GM18505 (cell line): ENCODE measurements at regions not wholly inside any gene's neighbourhood (a gene's known extent, or its start where the extent isn't known, plus 50 kb on each side); places are given as distances from the start of the nearest gene placed in this dataset.

Experiments used
- ATAC-seq: cut with Tn5 transposase; IDR thresholded peaks from one replicate; pipeline ENCODE4 v1.9.1; 2021; ENCODE audit not compliant: unreplicated experiment
- POLR2A ChIP-seq: IDR thresholded peaks from 4 replicates; pipeline ENCODE4 v1.6.1; 2011; ENCODE audit warnings: borderline replicate concordance; ENCODE audit not compliant: insufficient read depth, insufficient read length; ENCODE audit errors: extremely low read depth

DNA sequence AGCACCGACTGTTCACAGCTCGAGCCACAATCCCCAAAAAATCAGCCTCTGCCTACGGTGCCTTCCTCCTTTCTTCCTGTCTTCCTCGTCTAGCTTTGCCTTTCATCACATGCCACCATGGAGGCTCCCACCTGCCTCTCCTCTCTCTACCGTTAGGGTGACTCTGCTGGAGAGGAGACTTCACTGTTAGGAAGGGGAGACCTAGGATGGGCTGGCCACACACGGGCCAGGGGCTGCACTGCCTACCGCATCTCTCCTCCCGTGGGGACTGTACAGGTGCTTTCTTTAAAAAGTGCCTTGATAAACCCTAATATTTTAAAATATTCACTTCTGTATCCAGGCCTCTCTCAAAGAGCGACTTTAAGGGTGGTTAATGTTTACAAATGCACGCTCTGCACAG, 1104.7 kb downstream of the BCL11B start:
- ATAC-seq: no peak
- no peak for TF ChIP-seq POLR2A

DNA sequence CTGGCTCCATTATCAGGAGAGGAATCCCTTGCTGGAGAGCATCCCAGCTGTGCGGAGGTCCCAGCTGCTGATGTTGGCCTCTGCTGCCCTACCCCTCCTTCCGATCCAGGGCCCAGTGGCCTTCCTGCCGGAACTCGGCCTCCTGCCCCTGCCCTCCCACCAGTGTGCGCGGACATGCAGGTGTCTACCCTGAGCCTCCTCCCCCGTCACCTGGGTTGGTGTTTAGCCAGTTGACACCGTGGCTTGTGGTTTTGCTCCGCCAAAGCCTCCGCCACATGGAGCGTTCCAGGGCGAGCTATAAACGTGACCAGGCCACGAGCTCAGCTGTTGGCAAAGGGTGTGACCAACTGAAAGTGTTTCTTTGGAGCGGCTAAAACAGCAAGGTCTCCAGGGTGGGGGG, 1104.3 kb downstream of the BCL11B start:
- no peak for ATAC-seq
- no peak for TF ChIP-seq POLR2A

DNA sequence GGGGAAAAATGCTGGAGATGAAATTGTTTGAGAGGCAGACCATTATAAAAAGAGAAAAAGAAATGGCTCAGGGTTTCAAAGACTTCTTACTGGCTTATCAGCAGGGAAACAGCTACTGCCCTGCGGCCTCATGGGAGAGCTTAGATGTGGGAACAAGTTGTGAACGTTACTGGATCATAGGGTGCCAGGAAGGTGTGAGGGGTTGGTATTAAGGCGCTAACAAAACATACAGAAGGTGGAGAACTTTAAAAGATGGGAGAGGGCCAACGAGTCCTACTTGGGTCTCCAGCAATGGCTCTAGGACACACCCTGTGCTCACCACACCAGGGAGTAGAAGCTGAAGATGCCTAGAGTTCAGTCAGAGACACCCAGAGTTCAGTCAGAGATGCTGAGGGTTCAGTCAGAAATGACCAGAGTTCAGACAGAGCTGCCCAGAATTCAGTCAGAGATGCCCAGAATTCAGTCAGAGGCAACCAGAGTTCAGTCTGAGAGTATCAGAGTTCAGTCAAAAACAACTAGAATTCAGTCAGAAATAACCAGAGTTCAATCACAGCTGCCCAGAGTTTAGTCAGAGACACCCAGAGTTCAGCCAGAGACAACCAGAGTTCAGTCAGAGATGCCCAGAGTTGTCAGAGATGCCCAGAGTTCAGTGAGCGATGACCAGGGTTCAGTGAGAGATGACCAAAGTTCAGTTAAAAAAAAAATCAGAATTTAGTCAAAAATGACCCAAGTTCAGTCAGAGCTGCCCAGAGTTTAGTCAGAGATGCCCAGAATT, 1103.6 kb downstream of the BCL11B start:
- ATAC-seq: no peak
- no peak for TF ChIP-seq POLR2A

- ATAC-seq: no peak
Measured at GRCh38 chr14:98169170-98169587, 1102.8 kb downstream of the BCL11B start.

DNA sequence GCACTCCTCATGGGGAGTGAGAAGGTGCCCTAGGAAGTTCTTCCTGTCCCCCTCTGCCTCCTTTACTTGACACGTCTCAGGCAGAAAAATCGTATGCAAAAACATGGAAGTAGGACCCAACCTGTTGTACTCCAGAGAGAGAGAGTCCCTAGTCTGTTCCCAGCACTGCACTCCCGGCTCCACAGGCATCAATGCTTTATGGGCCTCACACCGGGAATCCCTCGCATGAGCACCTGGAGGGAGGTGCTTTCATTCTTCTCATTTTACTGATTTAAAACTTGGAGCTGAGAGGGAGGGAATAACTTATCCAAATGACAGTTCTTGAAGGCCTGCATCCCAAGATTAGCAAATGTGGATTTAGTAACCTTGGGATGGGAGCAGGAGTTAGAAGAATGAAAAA, 1101.4 kb downstream of the BCL11B start:
- no peak for ATAC-seq

More at GRCh38 chr14:98169170-98169587, 1102.8 kb downstream of the BCL11B start:
- TF ChIP-seq POLR2A: no peak

GRCh38 chr14:98171654-98172053, 1100.3 kb downstream of the BCL11B start:
- TF ChIP-seq POLR2A: no peak
- no peak for ATAC-seq

More for the DNA sequence above, 1101.4 kb downstream of the BCL11B start:
- TF ChIP-seq POLR2A: no peak

DNA sequence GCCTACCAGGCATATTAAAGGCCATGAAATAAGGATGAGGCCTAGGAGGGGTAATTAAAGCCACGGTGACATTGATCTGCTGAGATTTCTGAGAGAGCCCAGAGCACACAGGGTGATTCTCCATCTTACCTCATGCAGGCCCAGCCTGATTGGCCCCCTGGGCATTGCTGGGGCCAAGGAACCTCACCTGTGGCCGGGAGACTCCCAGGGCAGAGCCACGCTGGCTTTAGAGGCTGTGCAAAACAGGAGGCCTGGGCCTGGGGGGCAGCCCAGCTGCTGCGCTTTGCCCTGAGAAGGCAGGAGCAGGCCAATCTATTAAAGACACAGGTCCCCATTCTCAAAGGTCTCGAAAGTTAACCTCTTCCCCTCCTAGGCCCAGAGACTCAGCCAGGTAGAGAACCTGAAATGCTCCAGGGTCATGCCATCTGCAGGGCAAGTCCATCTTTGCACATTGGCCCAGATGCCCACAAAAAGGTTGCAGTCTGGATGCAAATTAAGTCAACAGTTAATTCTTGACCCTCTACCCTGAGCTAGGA, 1099.7 kb downstream of the BCL11B start:
- TF ChIP-seq POLR2A: no peak
- no peak for ATAC-seq

DNA sequence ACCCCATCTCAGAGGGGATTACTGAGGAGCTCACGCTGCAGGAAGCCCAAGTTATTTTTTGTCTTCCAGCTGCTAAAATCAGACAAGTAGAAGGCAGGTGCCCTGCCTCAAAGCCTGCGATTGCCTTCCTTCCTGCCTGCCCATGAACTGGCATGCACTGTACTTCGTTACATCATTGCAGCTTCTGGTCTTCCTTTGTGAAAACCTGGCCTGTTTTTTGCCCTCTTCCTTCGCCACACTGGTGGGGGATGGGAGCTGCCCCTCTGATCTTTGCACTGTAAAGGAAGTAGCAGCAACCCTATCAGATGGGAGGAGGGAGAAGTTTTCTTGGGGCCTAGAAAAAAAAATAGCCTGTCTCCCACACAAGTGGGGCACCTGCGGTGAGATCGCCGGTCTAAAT, 1098.7 kb downstream of the BCL11B start:
- no peak for TF ChIP-seq POLR2A
- no peak for ATAC-seq

GRCh38 chr14:98174041-98174440, 1098.0 kb downstream of the BCL11B start:
- ATAC-seq: no peak
- TF ChIP-seq POLR2A: no peak

- no peak for ATAC-seq
Measured at GRCh38 chr14:98175436-98175835, 1096.6 kb downstream of the BCL11B start.

DNA sequence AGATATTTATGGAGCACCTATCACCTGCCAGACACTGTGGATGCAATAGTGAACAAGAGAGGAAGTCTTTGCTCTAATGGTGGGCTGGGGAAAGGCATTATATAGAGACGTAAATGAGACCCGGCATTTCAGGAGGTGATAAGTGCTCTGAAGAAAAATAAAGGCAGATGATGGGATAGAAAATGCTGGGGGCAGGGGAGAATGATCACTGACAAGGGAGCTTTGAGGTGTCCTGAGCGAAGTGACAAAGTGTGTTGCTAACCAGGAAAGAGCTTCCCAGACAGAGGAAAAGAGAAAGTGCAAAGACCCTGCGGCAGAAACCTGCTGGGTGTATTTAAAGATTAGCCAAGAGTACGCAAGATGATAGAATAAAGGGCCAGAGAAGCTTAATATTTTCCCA, 1096.1 kb downstream of the BCL11B start:
- ATAC-seq: no peak
- no peak for TF ChIP-seq POLR2A

More at GRCh38 chr14:98175436-98175835, 1096.6 kb downstream of the BCL11B start:
- no peak for TF ChIP-seq POLR2A

GRCh38 chr14:98176892-98177291, 1095.1 kb downstream of the BCL11B start:
- no peak for ATAC-seq
- no peak for TF ChIP-seq POLR2A

- no peak for ATAC-seq
- no peak for TF ChIP-seq POLR2A
Measured at GRCh38 chr14:98177551-98177950, 1094.4 kb downstream of the BCL11B start.

DNA sequence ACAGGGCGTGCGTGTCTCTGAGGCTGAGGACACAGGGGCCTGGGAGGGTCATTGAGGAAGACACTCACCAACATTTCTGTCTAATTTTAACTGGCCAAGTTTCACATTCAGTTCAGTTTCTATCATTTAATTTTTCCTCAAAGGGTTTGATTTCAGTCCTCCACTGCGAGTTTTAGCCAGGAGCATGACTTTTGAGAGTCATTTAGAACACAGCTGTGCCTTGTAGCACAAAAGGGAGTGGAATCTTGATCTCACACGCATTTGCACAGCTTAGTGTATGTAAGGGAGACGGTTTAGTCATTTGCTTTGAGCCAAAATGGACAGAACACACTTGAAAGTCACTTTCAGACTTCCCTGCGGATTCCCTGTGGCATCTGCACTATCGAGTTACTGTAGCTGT, 1090.8 kb downstream of the BCL11B start:
- ATAC-seq: no peak
- no peak for TF ChIP-seq POLR2A

DNA sequence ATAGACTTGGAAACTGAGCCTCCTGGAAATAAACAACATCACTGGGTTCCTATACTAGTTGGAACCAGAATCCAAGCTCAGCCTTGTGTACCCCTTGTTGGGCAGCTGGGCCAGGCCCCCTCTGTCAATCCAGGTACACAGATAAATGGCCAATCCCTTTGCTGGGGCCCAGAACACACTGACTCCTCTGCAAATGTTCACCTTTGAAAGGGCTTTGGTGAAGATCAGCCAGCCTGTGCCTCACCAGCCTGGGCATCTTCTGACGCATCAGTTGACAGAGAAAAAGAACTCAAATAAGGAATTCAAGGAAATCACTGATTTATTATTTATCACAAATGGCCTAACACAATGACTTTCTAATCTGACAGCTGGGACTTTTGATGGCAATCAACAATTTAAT, 1090.2 kb downstream of the BCL11B start:
- TF ChIP-seq POLR2A: no peak
- ATAC-seq: no peak

DNA sequence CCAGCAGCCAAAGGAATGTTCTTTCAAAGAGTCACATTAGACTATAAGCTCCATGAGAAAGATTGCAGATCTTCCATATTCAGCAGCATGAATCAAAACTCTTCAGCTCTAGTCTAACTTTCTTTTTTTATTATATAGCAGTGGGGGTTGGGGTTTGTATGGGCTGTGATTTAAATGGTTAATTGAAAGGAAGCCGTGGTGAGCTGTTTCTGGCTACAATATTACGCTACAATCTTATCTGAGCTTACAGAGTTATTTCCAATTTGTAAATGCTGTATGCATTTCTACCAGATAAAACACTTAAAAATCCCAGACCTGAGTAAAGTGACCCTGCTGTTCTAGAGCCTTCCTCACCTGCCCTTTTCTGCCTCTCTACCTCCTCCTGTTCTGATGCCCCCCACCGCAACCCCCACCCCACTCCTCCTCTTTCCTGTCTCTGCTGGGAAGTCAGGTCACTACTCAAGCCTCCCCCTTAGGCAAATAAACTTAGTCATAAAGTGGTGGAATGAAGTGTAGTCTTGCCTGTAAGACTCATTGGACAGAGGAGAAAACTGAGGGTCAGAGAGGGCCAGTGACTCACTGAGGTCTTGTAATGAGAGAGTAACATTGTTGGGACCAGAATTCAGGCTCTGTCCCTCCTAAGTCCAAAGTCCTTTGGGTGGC, 1089.5 kb downstream of the BCL11B start:
- TF ChIP-seq POLR2A: no peak
- ATAC-seq: no peak
